Hepatocyte (in vitro differentiated cells): ENCODE measurements at regions not wholly inside any gene's neighbourhood (a gene's known extent, or its start where the extent isn't known, plus 50 kb on each side); places are given as distances from the start of the nearest gene placed in this dataset.

ENCODE experiments used
- DNase-seq: peaks from one replicate; pipeline ENCODE4 v3.0.0-alpha.2; 2016; ENCODE audit warnings: low spot score
- H2AFZ ChIP-seq: fragments of 200-600 bp; sonication (generic); 2 replicates; pipeline ENCODE4 v1.6.0; 2016; ENCODE audit warnings: antibody characterized with exemption, mild to moderate bottlenecking
- H3K27ac ChIP-seq: fragments of 200-600 bp; sonication (generic); 2 replicates; pipeline ENCODE4 v1.5.1; 2016; ENCODE audit warnings: mild to moderate bottlenecking
- H3K27me3 ChIP-seq: fragments of 200-600 bp; sonication (generic); 2 replicates; pipeline ENCODE4 v1.6.1; 2016
- H3K36me3 ChIP-seq: fragments of 200-600 bp; sonication (generic); replicated peaks from 2 replicates; pipeline ENCODE4 v1.5.1; 2016; ENCODE audit warnings: low read depth; ENCODE audit not compliant: insufficient read depth
- H3K4me1 ChIP-seq: fragments of 200-600 bp; sonication (generic); 2 replicates; pipeline ENCODE4 v1.5.1; 2016; ENCODE audit warnings: mild to moderate bottlenecking, moderate library complexity; ENCODE audit not compliant: insufficient read depth
- H3K4me2 ChIP-seq: fragments of 200-600 bp; sonication (generic); 2 replicates; pipeline ENCODE4 v1.6.0; 2016
- H3K4me3 ChIP-seq: fragments of 200-600 bp; sonication (generic); 2 replicates; pipeline ENCODE4 v1.5.1; 2016; ENCODE audit warnings: mild to moderate bottlenecking
- H3K79me2 ChIP-seq: fragments of 200-600 bp; sonication (generic); 2 replicates; pipeline ENCODE4 v1.6.0; 2017; ENCODE audit warnings: mild to moderate bottlenecking
- H3K9me2 ChIP-seq: fragments of 200-600 bp; sonication (generic); replicated peaks from 2 replicates; pipeline ENCODE4 v1.6.0; 2017; ENCODE audit warnings: mild to moderate bottlenecking; ENCODE audit not compliant: insufficient read depth
- H3K9me3 ChIP-seq: fragments of 200-600 bp; sonication (generic); 2 replicates; pipeline ENCODE4 v1.5.1; 2016; ENCODE audit warnings: low read depth, mild to moderate bottlenecking
- H4K20me1 ChIP-seq: fragments of 200-600 bp; sonication (generic); 2 replicates; pipeline ENCODE4 v1.6.0; 2016; ENCODE audit warnings: mild to moderate bottlenecking; ENCODE audit not compliant: insufficient read depth, poor library complexity, severe bottlenecking
- CTCF ChIP-seq: fragments of 200-600 bp; sonication (generic); IDR thresholded peaks from 2 replicates; pipeline ENCODE4 v1.5.1; 2016; ENCODE audit warnings: antibody characterized with exemption, mild to moderate bottlenecking; ENCODE audit not compliant: poor library complexity
- EZH2 ChIP-seq: fragments of 200-600 bp; sonication (generic); IDR thresholded peaks from 2 replicates; pipeline ENCODE4 v1.6.1; 2016; ENCODE audit warnings: antibody characterized with exemption, mild to moderate bottlenecking, borderline replicate concordance
- EZH2phosphoT487 ChIP-seq: fragments of 200-600 bp; sonication (generic); IDR thresholded peaks from one replicate; pipeline ENCODE4 v1.6.1; 2018; ENCODE audit warnings: antibody characterized with exemption, mild to moderate bottlenecking, low read depth, moderate library complexity; ENCODE audit not compliant: unreplicated experiment, severe bottlenecking
- WGBS: methylation state at CpG from one replicate; pipeline ENCODE4 v1.1.6; 2016; ENCODE audit warnings: low lambda C conversion rate; ENCODE audit errors: missing lambda C conversion rate; 5-methylcytosine and 5-hydroxymethylcytosine counted together

DNA sequence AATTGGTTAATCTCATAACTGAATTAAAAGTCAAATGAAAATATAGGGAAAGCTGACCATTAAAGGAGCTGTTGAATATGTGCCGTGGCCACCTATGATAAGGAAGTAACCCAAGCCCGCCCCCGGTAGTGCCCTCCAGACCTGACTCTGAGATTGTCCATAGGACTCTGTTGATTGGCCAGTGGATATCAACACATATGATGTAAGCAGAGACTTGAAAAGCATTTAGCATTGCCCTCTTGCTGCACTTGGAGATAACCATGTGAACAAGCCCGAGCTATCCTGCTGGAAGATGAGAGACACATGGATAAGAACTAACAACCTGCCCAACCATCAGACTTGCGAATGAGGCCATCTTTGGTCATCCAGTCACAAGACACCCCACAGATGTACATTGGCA lies 83.2 kb downstream of the LINC00237 start:
- no peak for TF ChIP-seq CTCF
- no peak for TF ChIP-seq EZH2phosphoT487
- TF ChIP-seq EZH2: no peak
- Histone ChIP-seq H3K4me1 (no peaks in the 10 kb centered on the region), H3K36me3 (no peaks in the 10 kb centered on the region), H3K4me2 (no peak overlapping the region), H3K9me3 (no peaks in the 10 kb centered on the region), H2AFZ (no peak overlapping the region), H3K27me3 (no peaks in the 10 kb centered on the region), H3K9me2 (no peaks in the 10 kb centered on the region), H3K4me3 (no peak overlapping the region), H3K27ac (no peak overlapping the region), H3K79me2 (no peaks in the 10 kb centered on the region), H4K20me1 (no peaks in the 10 kb centered on the region)
- WGBS: 98% methylated on average over 5 of the region's 5 CpGs
- DNase-seq: no peak

- no peak overlapping the region for H3K4me3 ChIP-seq
- H3K36me3 ChIP-seq: no peaks in the 10 kb centered on the region
- H3K27me3 ChIP-seq: no peaks in the 10 kb centered on the region
- H3K9me2 ChIP-seq: no peaks in the 10 kb centered on the region
- no peak for DNase-seq
- no peak overlapping the region for H3K4me2 ChIP-seq
- no peaks in the 10 kb centered on the region for H3K79me2 ChIP-seq
- no peaks in the 10 kb centered on the region for H4K20me1 ChIP-seq
- H3K27ac ChIP-seq: no peak overlapping the region
- WGBS: 43% methylated on average over 1 of the region's 1 CpG
- H2AFZ ChIP-seq: no peak overlapping the region
- no peaks in the 10 kb centered on the region for H3K4me1 ChIP-seq
- H3K9me3 ChIP-seq: no peaks in the 10 kb centered on the region
- no peak for TF ChIP-seq CTCF
Observed at GRCh38 chr20:21021472-21021790, 84.7 kb downstream of the LINC00237 start.

DNA sequence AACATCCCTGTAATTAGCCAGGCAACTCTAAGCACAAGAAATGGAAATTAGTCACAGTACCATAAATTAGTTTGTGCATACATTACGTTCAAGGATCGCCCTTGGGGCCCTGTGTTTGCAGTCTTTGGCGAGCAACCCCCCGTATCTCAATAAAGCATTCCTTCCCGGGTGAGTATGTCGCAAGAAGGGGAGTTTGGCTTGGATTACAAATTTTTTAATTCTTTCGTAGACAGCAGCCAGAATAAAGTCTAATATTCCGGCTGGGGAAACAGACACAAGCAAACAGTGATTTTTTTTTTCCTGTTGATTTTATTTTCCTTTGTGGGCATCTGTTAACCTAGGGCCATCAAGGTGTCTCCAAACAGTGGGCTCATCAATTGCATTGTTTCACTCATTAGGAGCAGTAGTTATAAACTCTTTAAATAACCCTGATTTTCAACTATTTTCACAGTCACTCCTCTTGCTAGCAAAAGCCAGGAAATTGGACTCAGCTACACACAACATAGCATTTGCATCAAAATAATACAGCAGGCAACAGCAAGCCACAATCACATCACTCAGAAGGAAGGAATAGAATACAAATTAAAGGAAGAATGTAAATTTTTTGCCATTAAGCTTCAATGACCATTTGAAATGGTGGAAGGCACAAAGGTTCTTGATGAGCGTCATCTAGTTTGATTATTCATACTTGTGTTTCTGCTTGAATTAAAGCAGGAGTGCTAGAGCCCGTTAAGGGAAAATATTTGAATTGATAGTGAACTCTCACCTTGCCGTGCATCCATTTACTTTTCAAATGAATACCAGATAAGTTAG lies 85.3 kb downstream of the LINC00237 start:
- Histone ChIP-seq H2AFZ (no peak overlapping the region), H3K9me2 (no peaks in the 10 kb centered on the region), H3K27ac (no peak overlapping the region), H3K79me2 (no peaks in the 10 kb centered on the region), H3K9me3 (no peaks in the 10 kb centered on the region), H3K4me2 (no peak overlapping the region), H3K36me3 (no peaks in the 10 kb centered on the region), H3K4me3 (no peak overlapping the region), H3K4me1 (no peaks in the 10 kb centered on the region), H4K20me1 (no peaks in the 10 kb centered on the region), H3K27me3 (no peaks in the 10 kb centered on the region)
- DNase-seq: no peak
- 63% methylated on average over 11 of the region's 11 CpGs for WGBS
- TF ChIP-seq CTCF (no peak), EZH2phosphoT487 (no peak), EZH2 (no peak)
